HG03565 (cell line): ENCODE measurements at regions not wholly inside any gene's neighbourhood (a gene's known extent, or its start where the extent isn't known, plus 50 kb on each side); places are given as distances from the start of the nearest gene placed in this dataset.

Experiments used
- ATAC-seq: cut with Tn5 transposase; IDR thresholded peaks from one replicate; pipeline ENCODE4 v1.9.1; 2021; ENCODE audit warnings: mild to moderate bottlenecking, moderate library complexity; ENCODE audit not compliant: unreplicated experiment

DNA sequence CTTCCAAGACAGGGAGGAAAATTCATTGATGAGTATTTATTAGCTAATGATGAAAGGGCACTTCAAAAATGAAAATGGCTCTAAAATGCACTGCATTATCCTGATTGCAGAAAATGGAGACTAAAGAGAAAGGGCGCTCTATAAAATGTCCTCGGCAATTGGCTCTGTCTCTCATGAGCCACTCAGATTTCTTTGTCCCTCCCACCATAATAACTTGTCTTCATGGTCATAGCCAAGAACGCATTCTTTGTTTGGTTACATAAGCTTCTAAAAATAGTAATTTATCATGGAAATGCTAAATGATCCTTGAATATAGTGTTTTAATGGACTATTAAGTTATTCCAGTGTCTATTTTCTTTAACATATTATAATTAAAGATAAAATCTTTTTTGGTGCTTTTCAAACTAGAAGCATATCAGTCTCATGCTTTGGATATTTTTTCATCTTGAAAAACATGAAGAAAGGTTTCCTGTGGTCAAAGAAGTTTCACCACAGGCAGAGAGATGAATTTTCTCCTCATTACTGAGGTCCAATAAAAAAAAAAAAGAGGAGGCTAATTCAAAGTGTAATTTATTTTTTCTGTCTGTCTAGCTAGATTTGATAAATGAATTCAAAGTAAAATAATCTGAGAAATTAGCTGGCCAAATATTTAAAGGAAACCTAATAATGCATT, 238.1 kb upstream of the BLID start:
- no peak for ATAC-seq

- no peak for ATAC-seq
Observed at GRCh38 chr11:122353561-122353960, 237.5 kb upstream of the BLID start.

- no peak for ATAC-seq
Observed at GRCh38 chr11:122348659-122349409, 232.8 kb upstream of the BLID start.

DNA sequence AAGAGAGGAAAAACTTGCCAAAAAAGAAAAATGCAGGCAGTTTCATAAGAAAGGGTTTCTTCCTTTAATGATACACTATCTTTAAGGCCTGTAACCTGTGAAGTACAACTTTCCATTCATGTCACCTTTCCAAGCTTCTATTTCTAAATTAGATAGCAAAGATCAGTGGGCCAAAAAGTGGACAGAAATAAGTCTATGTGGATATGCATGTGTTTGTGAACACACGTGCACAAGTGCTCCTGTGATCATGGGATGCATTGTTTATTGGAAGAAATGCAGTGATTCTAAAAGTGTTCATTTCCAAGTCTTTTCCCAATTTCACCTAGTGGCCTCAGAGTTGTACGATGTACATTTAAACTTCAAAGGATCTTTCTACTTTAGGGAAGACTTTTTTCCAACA, 230.0 kb upstream of the BLID start:
- no peak for ATAC-seq

- no peak for ATAC-seq
Observed at GRCh38 chr11:122345586-122345985, 229.6 kb upstream of the BLID start.

- ATAC-seq = no peak
Observed at GRCh38 chr11:122344215-122344614, 228.2 kb upstream of the BLID start.

DNA sequence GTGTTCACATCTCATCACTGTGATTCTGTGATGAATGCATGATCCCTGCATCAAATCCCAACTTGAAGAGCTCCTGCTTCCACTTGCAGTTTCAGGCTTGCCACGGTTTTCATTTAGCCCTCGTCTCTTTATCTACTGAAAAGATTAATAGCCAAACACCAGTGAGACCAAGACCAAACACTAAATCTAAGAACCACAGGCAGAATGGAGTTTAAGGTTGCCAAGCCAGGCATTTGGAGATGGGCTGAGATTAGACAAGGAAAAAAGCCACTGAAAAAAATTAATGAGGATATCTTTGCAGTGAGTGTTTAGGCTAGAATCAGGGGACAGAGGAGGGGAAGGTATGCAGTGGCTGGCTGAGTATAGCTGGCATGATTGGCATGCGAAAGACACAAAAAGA, 227.2 kb upstream of the BLID start:
- ATAC-seq = no peak

GRCh38 chr11:122342089-122342744, 226.2 kb upstream of the BLID start:
- ATAC-seq = no peak

DNA sequence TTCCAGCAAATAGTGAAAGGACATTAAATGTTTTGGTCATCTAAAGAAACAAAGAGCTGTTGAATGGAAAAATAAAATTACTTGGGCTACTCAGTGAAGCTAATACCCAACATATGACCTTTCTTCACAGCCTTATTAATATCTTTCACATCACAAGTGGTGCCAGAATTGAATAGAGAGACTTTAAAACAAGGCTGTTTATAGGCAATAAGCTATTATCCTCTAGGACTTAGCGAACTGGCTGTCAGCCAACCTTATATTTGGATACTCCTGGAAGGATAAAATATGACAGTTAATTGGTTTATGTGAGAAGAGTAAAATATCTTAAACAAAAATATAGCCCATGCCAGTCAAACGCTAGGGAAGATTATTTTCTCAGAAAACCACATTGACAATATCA, 225.5 kb upstream of the BLID start:
- no peak for ATAC-seq

DNA sequence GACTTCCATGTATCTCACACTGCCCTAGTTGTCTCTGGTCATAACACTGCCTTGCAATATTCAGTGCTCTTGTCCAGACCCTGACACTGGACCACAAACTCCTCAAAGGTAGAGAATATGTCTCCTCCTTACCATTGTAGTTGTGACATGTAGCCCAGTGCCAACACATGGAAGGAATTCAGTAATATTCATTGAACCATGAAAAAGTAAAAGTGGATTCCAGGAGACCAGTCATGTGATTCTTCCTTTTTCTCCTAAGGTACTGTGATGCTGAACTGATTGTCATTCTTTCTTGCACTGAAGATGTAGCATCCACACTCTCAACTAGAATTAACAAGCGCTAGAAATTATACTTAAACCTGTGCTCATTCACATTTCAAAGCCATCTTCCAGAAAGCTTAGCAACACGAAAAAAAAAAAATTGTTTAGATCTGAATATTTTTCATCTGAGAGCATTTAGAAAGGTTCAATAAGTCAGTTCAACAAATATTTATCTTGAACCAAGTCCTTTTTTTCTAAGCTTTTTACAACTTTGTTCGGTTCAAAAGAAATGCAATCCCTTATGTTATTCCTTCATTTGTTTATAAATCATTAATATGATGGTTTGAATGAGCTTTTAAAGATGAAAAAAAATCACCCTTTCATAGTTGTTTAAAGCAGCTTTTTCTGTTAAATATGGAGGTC, 224.7 kb upstream of the BLID start:
- ATAC-seq = no peak

DNA sequence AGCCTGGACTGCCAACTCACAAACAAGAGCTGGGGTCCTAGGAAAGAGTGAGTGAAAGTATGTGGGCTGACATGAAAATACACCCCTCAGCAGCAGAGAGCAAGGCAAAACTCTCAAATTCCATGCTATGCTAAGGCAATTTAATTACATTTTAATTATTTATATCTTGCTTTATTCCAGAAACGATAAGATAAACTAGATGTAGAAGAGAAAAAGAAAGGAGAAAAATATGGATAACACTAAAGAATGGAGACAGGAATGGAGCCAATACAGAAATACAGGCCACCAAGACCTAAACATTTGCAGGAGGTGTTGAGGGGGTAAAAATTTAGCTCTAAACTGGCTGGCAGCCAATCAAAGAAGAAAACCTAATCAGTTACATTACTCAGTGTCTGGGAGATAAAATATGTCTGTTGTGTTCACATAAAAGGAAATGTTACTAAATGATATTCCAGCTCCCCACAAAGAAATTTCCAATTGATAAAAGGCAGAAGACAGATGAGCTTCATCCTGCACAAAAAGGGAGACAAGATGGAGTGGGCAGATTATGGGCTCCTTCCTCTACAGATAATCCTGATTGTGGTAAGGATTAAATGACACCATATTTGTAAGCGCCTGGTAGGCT, 223.5 kb upstream of the BLID start:
- no peak for ATAC-seq

GRCh38 chr11:122337704-122338103, 221.7 kb upstream of the BLID start:
- ATAC-seq = no peak

DNA sequence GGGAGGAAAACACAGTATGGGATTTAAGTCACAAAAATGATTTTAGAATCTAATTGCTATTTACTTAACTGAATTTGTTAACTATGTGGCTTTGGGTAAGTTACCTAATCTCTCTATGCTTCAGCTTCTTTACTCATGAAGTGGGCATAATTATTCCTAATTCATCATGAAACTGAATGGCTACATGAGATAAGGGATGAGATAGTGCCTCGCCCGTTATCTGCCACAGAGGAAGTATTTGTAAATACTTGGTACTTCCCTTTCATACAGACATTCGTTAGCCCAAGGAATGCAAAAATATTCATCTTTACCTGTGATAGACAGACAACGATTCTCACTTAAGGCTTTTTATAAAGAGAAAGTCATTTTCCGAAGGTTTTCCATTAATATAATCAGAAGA, 221.2 kb upstream of the BLID start:
- ATAC-seq = no peak

DNA sequence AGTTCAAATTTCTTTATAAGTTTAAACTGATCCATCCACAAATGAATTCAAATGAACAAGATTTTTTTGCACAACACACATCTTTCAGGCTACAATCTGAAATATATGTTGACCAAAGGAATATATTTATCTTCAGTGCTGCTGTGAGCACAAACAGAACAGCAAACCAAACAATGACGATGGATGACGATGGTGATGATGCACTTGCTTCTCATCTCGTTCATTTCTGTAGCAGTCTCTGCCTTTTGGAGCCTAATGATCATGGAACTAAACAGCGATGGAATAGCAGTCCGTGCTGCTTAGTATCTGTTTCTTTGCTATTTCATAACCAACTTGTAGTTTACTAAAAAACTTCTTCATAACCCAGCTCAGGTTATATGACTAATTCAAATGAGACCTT, 220.7 kb upstream of the BLID start:
- no peak for ATAC-seq

- ATAC-seq = no peak
Observed at GRCh38 chr11:122334546-122335339, 218.7 kb upstream of the BLID start.

DNA sequence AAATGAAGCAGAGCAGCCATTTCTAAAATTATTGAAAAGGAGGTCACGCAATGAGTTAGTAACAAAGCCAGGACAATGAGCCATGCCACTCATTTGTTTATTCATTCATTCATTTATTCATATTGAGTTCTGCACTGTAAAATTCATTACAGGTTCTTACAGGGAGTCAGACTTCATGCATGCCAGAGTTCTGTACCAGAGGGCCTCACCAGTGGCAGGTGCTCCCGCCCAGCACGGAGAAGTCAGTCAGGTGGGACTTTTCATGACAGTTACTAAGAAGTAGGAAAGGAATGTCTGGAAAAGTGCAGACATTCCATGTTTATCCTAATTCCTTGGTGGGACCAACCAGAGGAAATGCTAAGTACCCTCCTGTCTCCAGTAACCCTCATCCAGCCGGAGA, 217.5 kb upstream of the BLID start:
- no peak for ATAC-seq

DNA sequence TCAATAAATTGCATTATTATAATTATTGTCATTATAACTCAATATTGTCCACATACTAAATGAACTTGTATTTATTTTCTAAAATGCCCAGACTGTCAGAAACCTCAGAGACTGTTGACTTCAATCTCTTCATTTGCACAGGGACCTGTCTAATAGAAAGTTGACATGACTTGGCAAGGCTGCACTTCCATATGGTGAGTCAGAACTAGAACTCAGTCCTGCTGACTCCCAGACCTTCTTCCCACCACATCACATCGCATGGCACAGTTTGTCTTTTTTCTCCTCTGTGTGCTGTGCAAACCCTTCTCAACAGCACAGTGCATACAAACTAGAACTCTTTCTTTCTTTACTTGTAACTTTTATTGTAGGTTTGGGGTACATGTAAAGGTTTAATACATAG, 215.1 kb upstream of the BLID start:
- ATAC-seq = no peak

- ATAC-seq = no peak
Observed at GRCh38 chr11:122330279-122330965, 214.4 kb upstream of the BLID start.

DNA sequence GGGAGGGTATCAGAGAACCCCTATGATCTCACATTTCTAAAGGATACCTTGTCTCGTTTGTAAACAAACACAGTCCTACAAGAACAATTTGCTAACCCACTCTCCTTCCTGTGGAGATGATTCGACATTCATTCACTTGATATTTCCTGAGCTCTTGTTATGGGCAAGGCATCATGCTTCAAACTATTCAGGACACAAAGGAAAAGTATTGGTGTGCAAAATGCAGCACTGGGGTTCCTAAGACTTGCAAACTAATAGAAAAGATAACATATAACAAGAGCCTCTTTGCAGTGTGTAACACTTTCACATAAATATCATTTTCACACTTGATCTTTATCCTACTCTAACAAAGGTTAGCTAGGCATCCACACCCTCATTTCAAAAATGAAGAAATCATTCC, 211.5 kb upstream of the BLID start:
- ATAC-seq = no peak
